WTC11 (cell line): ENCODE measurements at regions not wholly inside any gene's neighbourhood (a gene's known extent, or its start where the extent isn't known, plus 50 kb on each side); places are given as distances from the start of the nearest gene placed in this dataset.

ENCODE experiments used
- ATAC-seq: fragments of 200-7000 bp; cut with Tn5 transposase; 2 replicates; pipeline ENCODE4 v1.10.0; 2021; ENCODE audit warnings: mild to moderate bottlenecking, moderate library complexity
- CTCF ChIA-PET: fragments of 300-600 bp; sonication (Branson Sonifier 250); formaldehyde crosslinking; loops from one replicate; lab custom pipeline; 2021; ENCODE audit warnings: antibody characterized with exemption; lab: Charles Lee
- POLR2A ChIA-PET: fragments of 350-600 bp; sonication (Branson Sonifier 250); formaldehyde crosslinking; loops from one replicate; lab custom pipeline; 2021; ENCODE audit warnings: antibody characterized with exemption; lab: Charles Lee
- DNase-seq: peaks from one replicate; pipeline ENCODE4 v3.0.0; 2021; ENCODE audit warnings: low spot score
- H3K27ac Mint-ChIP-seq: 2 replicates; pipeline ENCODE4 v1.8.0; 2021; ENCODE audit warnings: mixed read lengths
- H3K27me3 Mint-ChIP-seq: 2 replicates; pipeline ENCODE4 v1.8.0; 2021; ENCODE audit warnings: low read depth, mild to moderate bottlenecking, moderate library complexity, mixed read lengths
- H3K36me3 Mint-ChIP-seq: 2 replicates; pipeline ENCODE4 v1.8.0; 2021; ENCODE audit warnings: mixed read lengths
- H3K4me1 Mint-ChIP-seq: 2 replicates; pipeline ENCODE4 v1.8.0; 2022; ENCODE audit warnings: mixed read lengths
- H3K4me3 Mint-ChIP-seq: 2 replicates; pipeline ENCODE4 v1.8.0; 2021; ENCODE audit warnings: mild to moderate bottlenecking, moderate library complexity, mixed read lengths
- H3K9me3 Mint-ChIP-seq: 2 replicates; pipeline ENCODE4 v1.8.0; 2021; ENCODE audit warnings: mixed read lengths
- ATF1 ChIP-seq: sonication (generic); formaldehyde crosslinking; IDR thresholded peaks from 2 replicates; pipeline ENCODE4 v1.8.1; 2023; ENCODE audit warnings: mild to moderate bottlenecking, moderate library complexity, missing genetic modification reagents
- ERG ChIP-seq: fragments of 250-450 bp; sonication (Bioruptor Pico); IDR thresholded peaks from 2 replicates; pipeline ENCODE4 v1.8.0; 2021; ENCODE audit warnings: mild to moderate bottlenecking
- TCF7 ChIP-seq: sonication (generic); formaldehyde crosslinking; IDR thresholded peaks from 2 replicates; pipeline ENCODE4 v1.8.0; 2022; ENCODE audit warnings: mild to moderate bottlenecking, low read depth, missing genetic modification reagents, moderate library complexity
- TEAD1 ChIP-seq: sonication (generic); formaldehyde crosslinking; IDR thresholded peaks from 2 replicates; pipeline ENCODE4 v1.8.0; 2022; ENCODE audit warnings: mild to moderate bottlenecking, missing genetic modification reagents
- ZNF396 ChIP-seq: fragments of 250-450 bp; sonication (Bioruptor Pico); IDR thresholded peaks from 2 replicates; pipeline ENCODE4 v1.8.0; 2021; ENCODE audit warnings: mild to moderate bottlenecking, moderate library complexity, borderline replicate concordance
- TF ChIP-seq, protein P1 (sequence below): fragments of 250-450 bp; sonication (Bioruptor Pico); IDR thresholded peaks from 2 replicates; pipeline ENCODE4 v1.9.0; 2021; ENCODE audit warnings: mild to moderate bottlenecking, borderline replicate concordance
- TF ChIP-seq, protein P2 (sequence below): sonication (generic); formaldehyde crosslinking; IDR thresholded peaks from 2 replicates; pipeline ENCODE4 v1.8.1; 2023; ENCODE audit warnings: mild to moderate bottlenecking, missing genetic modification reagents, borderline replicate concordance
- TF ChIP-seq, protein P3 (sequence below): sonication (generic); formaldehyde crosslinking; IDR thresholded peaks from 2 replicates; pipeline ENCODE4 v1.8.0; 2023; ENCODE audit warnings: missing genetic modification reagents
- TF ChIP-seq, protein P4 (sequence below): sonication (generic); formaldehyde crosslinking; conservative IDR thresholded peaks from 2 replicates; pipeline ENCODE4 v1.8.1; 2023; ENCODE audit warnings: mild to moderate bottlenecking, low read depth, missing genetic modification reagents, moderate library complexity
- TF ChIP-seq, protein P5 (sequence below): sonication (generic); formaldehyde crosslinking; IDR thresholded peaks from 2 replicates; pipeline ENCODE4 v1.8.1; 2022; ENCODE audit warnings: mild to moderate bottlenecking, moderate library complexity, missing genetic modification reagents

- TF ChIP-seq, protein P1, sequence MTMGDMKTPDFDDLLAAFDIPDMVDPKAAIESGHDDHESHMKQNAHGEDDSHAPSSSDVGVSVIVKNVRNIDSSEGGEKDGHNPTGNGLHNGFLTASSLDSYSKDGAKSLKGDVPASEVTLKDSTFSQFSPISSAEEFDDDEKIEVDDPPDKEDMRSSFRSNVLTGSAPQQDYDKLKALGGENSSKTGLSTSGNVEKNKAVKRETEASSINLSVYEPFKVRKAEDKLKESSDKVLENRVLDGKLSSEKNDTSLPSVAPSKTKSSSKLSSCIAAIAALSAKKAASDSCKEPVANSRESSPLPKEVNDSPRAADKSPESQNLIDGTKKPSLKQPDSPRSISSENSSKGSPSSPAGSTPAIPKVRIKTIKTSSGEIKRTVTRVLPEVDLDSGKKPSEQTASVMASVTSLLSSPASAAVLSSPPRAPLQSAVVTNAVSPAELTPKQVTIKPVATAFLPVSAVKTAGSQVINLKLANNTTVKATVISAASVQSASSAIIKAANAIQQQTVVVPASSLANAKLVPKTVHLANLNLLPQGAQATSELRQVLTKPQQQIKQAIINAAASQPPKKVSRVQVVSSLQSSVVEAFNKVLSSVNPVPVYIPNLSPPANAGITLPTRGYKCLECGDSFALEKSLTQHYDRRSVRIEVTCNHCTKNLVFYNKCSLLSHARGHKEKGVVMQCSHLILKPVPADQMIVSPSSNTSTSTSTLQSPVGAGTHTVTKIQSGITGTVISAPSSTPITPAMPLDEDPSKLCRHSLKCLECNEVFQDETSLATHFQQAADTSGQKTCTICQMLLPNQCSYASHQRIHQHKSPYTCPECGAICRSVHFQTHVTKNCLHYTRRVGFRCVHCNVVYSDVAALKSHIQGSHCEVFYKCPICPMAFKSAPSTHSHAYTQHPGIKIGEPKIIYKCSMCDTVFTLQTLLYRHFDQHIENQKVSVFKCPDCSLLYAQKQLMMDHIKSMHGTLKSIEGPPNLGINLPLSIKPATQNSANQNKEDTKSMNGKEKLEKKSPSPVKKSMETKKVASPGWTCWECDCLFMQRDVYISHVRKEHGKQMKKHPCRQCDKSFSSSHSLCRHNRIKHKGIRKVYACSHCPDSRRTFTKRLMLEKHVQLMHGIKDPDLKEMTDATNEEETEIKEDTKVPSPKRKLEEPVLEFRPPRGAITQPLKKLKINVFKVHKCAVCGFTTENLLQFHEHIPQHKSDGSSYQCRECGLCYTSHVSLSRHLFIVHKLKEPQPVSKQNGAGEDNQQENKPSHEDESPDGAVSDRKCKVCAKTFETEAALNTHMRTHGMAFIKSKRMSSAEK (CRISPR knock-in tag), result no peak
- TF ChIP-seq TEAD1 (CRISPR knock-in tag) (no peak), ATF1 (CRISPR knock-in tag) (no peak), TCF7 (CRISPR knock-in tag) (no peak)
- TF ChIP-seq, protein P2, sequence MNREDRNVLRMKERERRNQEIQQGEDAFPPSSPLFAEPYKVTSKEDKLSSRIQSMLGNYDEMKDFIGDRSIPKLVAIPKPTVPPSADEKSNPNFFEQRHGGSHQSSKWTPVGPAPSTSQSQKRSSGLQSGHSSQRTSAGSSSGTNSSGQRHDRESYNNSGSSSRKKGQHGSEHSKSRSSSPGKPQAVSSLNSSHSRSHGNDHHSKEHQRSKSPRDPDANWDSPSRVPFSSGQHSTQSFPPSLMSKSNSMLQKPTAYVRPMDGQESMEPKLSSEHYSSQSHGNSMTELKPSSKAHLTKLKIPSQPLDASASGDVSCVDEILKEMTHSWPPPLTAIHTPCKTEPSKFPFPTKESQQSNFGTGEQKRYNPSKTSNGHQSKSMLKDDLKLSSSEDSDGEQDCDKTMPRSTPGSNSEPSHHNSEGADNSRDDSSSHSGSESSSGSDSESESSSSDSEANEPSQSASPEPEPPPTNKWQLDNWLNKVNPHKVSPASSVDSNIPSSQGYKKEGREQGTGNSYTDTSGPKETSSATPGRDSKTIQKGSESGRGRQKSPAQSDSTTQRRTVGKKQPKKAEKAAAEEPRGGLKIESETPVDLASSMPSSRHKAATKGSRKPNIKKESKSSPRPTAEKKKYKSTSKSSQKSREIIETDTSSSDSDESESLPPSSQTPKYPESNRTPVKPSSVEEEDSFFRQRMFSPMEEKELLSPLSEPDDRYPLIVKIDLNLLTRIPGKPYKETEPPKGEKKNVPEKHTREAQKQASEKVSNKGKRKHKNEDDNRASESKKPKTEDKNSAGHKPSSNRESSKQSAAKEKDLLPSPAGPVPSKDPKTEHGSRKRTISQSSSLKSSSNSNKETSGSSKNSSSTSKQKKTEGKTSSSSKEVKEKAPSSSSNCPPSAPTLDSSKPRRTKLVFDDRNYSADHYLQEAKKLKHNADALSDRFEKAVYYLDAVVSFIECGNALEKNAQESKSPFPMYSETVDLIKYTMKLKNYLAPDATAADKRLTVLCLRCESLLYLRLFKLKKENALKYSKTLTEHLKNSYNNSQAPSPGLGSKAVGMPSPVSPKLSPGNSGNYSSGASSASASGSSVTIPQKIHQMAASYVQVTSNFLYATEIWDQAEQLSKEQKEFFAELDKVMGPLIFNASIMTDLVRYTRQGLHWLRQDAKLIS, result no peak
- TF ChIP-seq, protein P3, sequence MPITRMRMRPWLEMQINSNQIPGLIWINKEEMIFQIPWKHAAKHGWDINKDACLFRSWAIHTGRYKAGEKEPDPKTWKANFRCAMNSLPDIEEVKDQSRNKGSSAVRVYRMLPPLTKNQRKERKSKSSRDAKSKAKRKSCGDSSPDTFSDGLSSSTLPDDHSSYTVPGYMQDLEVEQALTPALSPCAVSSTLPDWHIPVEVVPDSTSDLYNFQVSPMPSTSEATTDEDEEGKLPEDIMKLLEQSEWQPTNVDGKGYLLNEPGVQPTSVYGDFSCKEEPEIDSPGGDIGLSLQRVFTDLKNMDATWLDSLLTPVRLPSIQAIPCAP (CRISPR knock-in tag), result no peak
These were observed 255.1 kb upstream of the RAB4A start (continued) for GRCh38 chr1:229015806-229016205.

- Mint-ChIP-seq H3K9me3 (no peaks in the 10 kb centered on the region), H3K4me3 (no peak overlapping the region), H3K36me3 (no peaks in the 10 kb centered on the region), H3K4me1 (peaks cover 15% of the 10 kb centered on the region), H3K27ac (no peak overlapping the region), H3K27me3 (no peaks in the 10 kb centered on the region)
- no peak for TF ChIP-seq ZNF396 (CRISPR knock-in tag)
- no peak for ATAC-seq
- ChIA-PET POLR2A (no interaction called here), CTCF (no interaction called here)
- DNase-seq, result no peak
These were observed 253.8 kb upstream of the RAB4A start for GRCh38 chr1:229017091-229017490.

GRCh38 chr1:229018674-229019295, 252.1 kb upstream of the RAB4A start:
- ChIA-PET POLR2A (no interaction called here), CTCF (no interaction called here)
- TF ChIP-seq, protein P4, sequence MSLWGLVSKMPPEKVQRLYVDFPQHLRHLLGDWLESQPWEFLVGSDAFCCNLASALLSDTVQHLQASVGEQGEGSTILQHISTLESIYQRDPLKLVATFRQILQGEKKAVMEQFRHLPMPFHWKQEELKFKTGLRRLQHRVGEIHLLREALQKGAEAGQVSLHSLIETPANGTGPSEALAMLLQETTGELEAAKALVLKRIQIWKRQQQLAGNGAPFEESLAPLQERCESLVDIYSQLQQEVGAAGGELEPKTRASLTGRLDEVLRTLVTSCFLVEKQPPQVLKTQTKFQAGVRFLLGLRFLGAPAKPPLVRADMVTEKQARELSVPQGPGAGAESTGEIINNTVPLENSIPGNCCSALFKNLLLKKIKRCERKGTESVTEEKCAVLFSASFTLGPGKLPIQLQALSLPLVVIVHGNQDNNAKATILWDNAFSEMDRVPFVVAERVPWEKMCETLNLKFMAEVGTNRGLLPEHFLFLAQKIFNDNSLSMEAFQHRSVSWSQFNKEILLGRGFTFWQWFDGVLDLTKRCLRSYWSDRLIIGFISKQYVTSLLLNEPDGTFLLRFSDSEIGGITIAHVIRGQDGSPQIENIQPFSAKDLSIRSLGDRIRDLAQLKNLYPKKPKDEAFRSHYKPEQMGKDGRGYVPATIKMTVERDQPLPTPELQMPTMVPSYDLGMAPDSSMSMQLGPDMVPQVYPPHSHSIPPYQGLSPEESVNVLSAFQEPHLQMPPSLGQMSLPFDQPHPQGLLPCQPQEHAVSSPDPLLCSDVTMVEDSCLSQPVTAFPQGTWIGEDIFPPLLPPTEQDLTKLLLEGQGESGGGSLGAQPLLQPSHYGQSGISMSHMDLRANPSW (CRISPR knock-in tag), result no peak
- TF ChIP-seq, protein P5, sequence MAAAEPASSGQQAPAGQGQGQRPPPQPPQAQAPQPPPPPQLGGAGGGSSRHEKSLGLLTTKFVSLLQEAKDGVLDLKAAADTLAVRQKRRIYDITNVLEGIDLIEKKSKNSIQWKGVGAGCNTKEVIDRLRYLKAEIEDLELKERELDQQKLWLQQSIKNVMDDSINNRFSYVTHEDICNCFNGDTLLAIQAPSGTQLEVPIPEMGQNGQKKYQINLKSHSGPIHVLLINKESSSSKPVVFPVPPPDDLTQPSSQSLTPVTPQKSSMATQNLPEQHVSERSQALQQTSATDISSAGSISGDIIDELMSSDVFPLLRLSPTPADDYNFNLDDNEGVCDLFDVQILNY, result no peak
- TF ChIP-seq ERG (CRISPR knock-in tag), result no peak
- Mint-ChIP-seq H3K4me1 (peaks cover 22% of the 10 kb centered on the region), H3K27ac (no peak overlapping the region), H3K27me3 (0 out of 2 replicates have a peak, but pooled peaks cover 2% of the 10 kb centered on the region), H3K4me3 (no peak overlapping the region), H3K9me3 (no peaks in the 10 kb centered on the region), H3K36me3 (no peaks in the 10 kb centered on the region)
- ATAC-seq (no peak), DNase-seq (no peak)
